Sigmoid colon (tissue), 6 donors: ENCODE measurements at regions not wholly inside any gene's neighbourhood (a gene's known extent, or its start where the extent isn't known, plus 50 kb on each side); places are given as distances from the start of the nearest gene placed in this dataset.

Experiments
- DNase-seq: peaks from one replicate; pipeline ENCODE4 v3.0.0-alpha.2; 2019
- H3K27ac ChIP-seq, 4 donors: fragments of 200-600 bp; sonication (generic); one replicate each; pipeline ENCODE4 v1.5.1; 2016 to 2019; ENCODE audit warnings: mild to moderate bottlenecking in 1 of 4
- H3K27me3 ChIP-seq, 3 donors: fragments of 200-600 bp; sonication (generic); one replicate each; pipeline ENCODE4 v1.5.1; 2019; ENCODE audit warnings: mild to moderate bottlenecking in 1 of 3
- H3K36me3 ChIP-seq, 4 donors: fragments of 200-600 bp; sonication (generic); one replicate each; pipeline ENCODE4 v1.5.1; 2016 to 2019
- H3K4me1 ChIP-seq, 4 donors: fragments of 200-600 bp; sonication (generic); one replicate each; pipeline ENCODE4 v1.5.1; 2017 to 2019
- H3K4me3 ChIP-seq, 4 donors: fragments of 200-600 bp; sonication (generic); one replicate each; pipeline ENCODE4 v1.5.1; 2017 to 2019; ENCODE audit warnings: mild to moderate bottlenecking in 2 of 4, moderate library complexity in 1 of 4
- H3K9me3 ChIP-seq, 4 donors: fragments of 200-600 bp in 3 of 4; sonication (generic) in 3 of 4; one replicate each; pipeline versions ENCODE4 v1.5.1 to v1.6.1; 2013 to 2019
- EP300 ChIP-seq, 4 donors: sonication (generic); formaldehyde crosslinking; IDR thresholded peaks; one replicate each; pipeline ENCODE4 v1.6.1; 2017; ENCODE audit warnings: antibody characterized with exemption in 4 of 4
- POLR2A ChIP-seq, 2 donors: fragments of 450-650 bp; IDR thresholded peaks; one replicate each; pipeline ENCODE4 v1.6.1; 2016; ENCODE audit warnings: antibody characterized with exemption in 2 of 2, mild to moderate bottlenecking in 2 of 2, moderate library complexity in 2 of 2
- POLR2AphosphoS5 ChIP-seq, 4 donors: sonication (generic); formaldehyde crosslinking; IDR thresholded peaks; one replicate each; pipeline ENCODE4 v1.6.1; 2017; ENCODE audit warnings: antibody characterized with exemption in 4 of 4
- WGBS, 2 donors: extraction: QIAGEN DNeasy Blood & Tissue Kit; methylation state at CpG; one replicate each; pipeline ENCODE4 v1.1.7; 2013; 5-methylcytosine and 5-hydroxymethylcytosine counted together
- intact Hi-C: fragments of 100-400 bp; cut with DNase I; formaldehyde crosslinking; loops from one replicate; pipeline ENCODE4 v1.15.1; 2023
- TF ChIP-seq, protein P1 (sequence below), 4 experiments: fragments of 450-650 bp in 3 of 4; fragments of 200-600 bp in 1 of 4; IDR thresholded peaks; one replicate each; pipeline ENCODE4 v1.5.1; 2016 to 2019; ENCODE audit warnings: antibody characterized with exemption in 4 of 4, mild to moderate bottlenecking in 3 of 4, moderate library complexity in 2 of 4
- donor health status: healthy with polysubstance abuse.
- donor health status: healthy.

DNA sequence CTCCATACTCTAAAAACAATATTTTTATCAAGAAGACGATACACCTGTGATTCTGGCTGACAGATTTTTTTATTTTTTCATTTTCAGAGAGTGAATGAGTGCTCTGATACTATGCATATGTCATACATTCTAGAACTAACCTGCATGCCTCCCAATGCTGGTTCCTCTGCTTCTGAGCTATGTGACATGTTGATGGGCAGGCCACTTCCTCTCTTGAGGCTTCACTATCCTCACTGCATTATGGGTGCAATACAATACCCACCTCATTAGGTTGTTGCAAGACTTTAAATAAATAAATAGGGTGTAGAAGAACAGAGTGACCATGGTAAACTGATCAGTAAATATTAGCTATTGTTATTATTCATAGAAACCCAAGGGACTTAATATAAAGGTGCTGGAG lies 408.3 kb downstream of the HNRNPD start:
- DNase-seq: no peak
- no peak for TF ChIP-seq EP300 (IDR thresholded peaks at IDR 0.05)
- TF ChIP-seq, protein P1, sequence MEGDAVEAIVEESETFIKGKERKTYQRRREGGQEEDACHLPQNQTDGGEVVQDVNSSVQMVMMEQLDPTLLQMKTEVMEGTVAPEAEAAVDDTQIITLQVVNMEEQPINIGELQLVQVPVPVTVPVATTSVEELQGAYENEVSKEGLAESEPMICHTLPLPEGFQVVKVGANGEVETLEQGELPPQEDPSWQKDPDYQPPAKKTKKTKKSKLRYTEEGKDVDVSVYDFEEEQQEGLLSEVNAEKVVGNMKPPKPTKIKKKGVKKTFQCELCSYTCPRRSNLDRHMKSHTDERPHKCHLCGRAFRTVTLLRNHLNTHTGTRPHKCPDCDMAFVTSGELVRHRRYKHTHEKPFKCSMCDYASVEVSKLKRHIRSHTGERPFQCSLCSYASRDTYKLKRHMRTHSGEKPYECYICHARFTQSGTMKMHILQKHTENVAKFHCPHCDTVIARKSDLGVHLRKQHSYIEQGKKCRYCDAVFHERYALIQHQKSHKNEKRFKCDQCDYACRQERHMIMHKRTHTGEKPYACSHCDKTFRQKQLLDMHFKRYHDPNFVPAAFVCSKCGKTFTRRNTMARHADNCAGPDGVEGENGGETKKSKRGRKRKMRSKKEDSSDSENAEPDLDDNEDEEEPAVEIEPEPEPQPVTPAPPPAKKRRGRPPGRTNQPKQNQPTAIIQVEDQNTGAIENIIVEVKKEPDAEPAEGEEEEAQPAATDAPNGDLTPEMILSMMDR (IDR thresholded peaks at IDR 0.05): no peak
- 74 to 90% methylated on average over 1 of the region's 1 CpG for WGBS, 2 donors

DNA sequence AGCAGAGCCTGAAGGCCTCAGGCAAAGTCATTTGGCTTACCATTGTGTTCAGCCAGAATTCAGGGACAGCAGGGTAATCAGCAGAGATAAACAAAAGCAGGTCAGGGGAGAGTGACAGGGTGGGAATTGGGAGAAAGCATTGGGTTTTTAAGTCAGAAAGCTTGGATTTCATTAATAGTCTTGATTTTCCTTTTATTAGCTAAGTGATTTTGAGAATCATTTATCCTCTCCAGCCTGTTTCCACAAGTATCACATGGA lies 410.1 kb downstream of the HNRNPD start:
- TF ChIP-seq POLR2AphosphoS5 (IDR thresholded peaks at IDR 0.05) (no peak), POLR2A (IDR thresholded peaks at IDR 0.05) (no peak)
- no peak overlapping the region for H3K27ac ChIP-seq
- no peaks in the 10 kb centered on the region for H3K9me3 ChIP-seq

More for the DNA sequence above, 408.3 kb downstream of the HNRNPD start:
- intact Hi-C loops: no loop called here
- no peak overlapping the region for H3K27ac ChIP-seq
- no peak overlapping the region for H3K4me3 ChIP-seq
- H3K4me1 ChIP-seq: no peaks in the 10 kb centered on the region
- H3K36me3 ChIP-seq: no peaks in the 10 kb centered on the region
- H3K27me3 ChIP-seq: no peaks in the 10 kb centered on the region
- H3K9me3 ChIP-seq: no peaks in the 10 kb centered on the region

DNA sequence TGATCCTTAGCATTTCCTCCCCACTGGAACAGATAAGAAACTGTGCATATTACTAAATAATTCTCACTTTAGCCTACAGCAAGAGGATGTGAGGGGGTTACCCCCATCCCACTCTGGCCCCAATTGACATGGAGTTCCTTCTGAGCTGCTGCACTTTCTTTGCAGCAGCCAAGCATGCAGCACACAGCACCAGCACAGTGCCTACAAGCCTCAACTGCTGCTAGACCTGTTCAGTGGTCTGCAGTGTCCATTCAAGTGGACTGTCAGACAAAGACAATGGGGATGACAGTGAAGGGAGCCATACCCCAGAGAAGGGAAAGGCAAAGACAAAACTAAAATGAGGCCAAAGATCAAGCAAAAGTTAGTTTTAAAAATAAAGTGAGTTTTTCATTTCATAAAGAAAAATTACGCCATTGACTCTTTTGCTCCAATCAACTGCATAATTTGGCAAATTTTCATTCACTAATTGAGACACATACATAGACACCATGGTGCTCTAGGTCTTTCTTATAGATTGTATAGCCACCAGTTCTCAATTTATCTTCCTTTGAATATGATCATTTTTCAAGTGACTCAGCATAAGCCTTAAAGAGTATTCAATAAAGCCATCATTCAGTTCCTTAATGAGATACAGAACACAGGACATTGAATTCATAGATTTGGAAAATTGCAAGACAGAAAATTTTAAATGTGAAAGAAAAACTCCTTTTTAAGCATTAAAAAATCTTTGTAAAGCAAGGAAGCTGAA lies 410.6 kb downstream of the HNRNPD start:
- WGBS, 2 donors: 95 to 98% methylated on average over 1 of the region's 1 CpG
- Histone ChIP-seq H3K4me3 (no peak overlapping the region), H3K9me3 (no peaks in the 10 kb centered on the region), H3K4me1 (no peaks in the 10 kb centered on the region), H3K27me3 (no peaks in the 10 kb centered on the region), H3K27ac (no peak overlapping the region), H3K36me3 (no peaks in the 10 kb centered on the region)
- no peak for DNase-seq
- intact Hi-C loops: no loop called here
- TF ChIP-seq POLR2AphosphoS5 (IDR thresholded peaks at IDR 0.05) (no peak), POLR2A (IDR thresholded peaks at IDR 0.05) (no peak), EP300 (IDR thresholded peaks at IDR 0.05) (no peak)
- TF ChIP-seq, protein P1 (IDR thresholded peaks at IDR 0.05): no peak

More for the DNA sequence above, 410.1 kb downstream of the HNRNPD start:
- Histone ChIP-seq H3K27me3 (no peaks in the 10 kb centered on the region), H3K4me1 (no peaks in the 10 kb centered on the region), H3K36me3 (no peaks in the 10 kb centered on the region), H3K4me3 (no peak overlapping the region)
- DNase-seq: no peak
- intact Hi-C loops: no loop called here

DNA sequence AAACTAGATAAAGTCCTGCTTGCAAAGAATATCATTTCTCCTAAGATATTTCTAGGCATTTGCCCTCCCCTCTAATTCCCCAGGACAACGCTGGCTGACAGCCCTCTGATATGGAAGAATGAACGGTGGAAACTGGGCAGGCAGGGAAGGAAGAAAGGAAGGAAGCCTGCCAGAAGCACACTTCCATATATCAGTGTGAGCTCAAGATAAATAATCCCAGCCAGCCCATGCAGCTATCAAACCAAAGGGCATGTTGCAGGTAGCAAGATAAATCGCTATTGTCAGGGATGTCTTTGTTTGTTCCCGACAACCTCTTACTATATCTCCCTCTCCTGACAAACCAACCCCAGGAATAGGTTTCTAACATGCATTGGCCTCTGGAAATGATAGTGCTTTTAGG lies 412.8 kb downstream of the HNRNPD start:
- intact Hi-C loops: no loop called here
- Histone ChIP-seq H3K4me1 (no peaks in the 10 kb centered on the region), H3K9me3 (no peaks in the 10 kb centered on the region), H3K27me3 (no peaks in the 10 kb centered on the region), H3K4me3 (no peak overlapping the region), H3K27ac (no peak overlapping the region), H3K36me3 (no peaks in the 10 kb centered on the region)
- WGBS, 2 donors: 79 to 80% methylated on average over 4 of the region's 4 CpGs
- no peak for DNase-seq
- TF ChIP-seq, protein P1 (IDR thresholded peaks at IDR 0.05): no peak
- no peak for TF ChIP-seq POLR2AphosphoS5 (IDR thresholded peaks at IDR 0.05)

DNA sequence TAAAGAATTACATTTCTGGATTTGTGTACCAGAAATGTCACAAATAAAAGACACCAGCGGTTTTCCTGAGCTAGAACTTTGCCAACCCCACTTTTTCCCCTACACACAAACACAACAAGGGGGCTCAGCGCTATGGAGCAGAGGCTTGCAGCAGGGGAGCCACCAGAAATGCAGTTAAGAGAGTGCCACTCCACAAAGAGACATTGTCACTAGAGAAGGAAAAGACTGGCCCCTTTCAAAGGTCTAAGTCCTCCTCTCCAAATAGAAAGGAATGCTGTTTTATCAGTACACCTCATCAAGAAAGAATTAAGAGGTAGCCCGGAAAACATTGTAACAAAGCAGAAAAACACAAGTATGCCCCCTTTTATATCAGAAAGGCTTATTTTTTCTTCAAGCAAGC lies 419.5 kb downstream of the HNRNPD start:
- Histone ChIP-seq H3K27ac (no peak overlapping the region), H3K9me3 (no peaks in the 10 kb centered on the region), H3K4me3 (no peak overlapping the region), H3K4me1 (no peaks in the 10 kb centered on the region), H3K27me3 (no peaks in the 10 kb centered on the region), H3K36me3 (no peaks in the 10 kb centered on the region)
- WGBS, 2 donors: 26 to 68% methylated on average over 3 of the region's 3 CpGs
- TF ChIP-seq POLR2AphosphoS5 (IDR thresholded peaks at IDR 0.05): no peak
- TF ChIP-seq EP300 (IDR thresholded peaks at IDR 0.05): no peak
- TF ChIP-seq, protein P1 (IDR thresholded peaks at IDR 0.05): no peak
- TF ChIP-seq POLR2A (IDR thresholded peaks at IDR 0.05): no peak
- intact Hi-C loops: no loop called here
- DNase-seq: no peak
